HG02973 (cell line): ENCODE measurements at regions not wholly inside any gene's neighbourhood (a gene's known extent, or its start where the extent isn't known, plus 50 kb on each side); places are given as distances from the start of the nearest gene placed in this dataset.

ENCODE experiments used
- ATAC-seq: cut with Tn5 transposase; IDR thresholded peaks from one replicate; pipeline ENCODE4 v1.9.1; 2021; ENCODE audit warnings: moderate library complexity; ENCODE audit not compliant: unreplicated experiment

DNA sequence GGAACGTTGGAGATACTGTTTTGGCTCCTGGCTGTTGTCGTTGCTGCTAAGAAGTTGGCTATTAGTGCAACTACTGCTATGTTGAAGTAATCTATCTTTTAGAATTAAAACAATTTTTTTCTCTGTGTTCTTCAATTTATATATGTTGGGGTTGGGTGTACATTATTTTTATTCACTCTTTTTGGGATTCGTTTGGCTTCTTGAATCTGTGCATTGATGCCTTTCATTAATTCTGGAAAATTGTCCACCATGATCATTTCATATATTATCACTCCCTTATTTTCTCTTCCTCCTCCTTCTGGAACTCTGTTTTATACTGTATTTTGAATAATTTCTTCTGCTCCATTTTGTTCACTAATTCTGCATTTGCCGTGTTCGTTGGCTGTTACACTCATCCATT is 199.5 kb upstream of the PLET1 start:
- no peak for ATAC-seq

DNA sequence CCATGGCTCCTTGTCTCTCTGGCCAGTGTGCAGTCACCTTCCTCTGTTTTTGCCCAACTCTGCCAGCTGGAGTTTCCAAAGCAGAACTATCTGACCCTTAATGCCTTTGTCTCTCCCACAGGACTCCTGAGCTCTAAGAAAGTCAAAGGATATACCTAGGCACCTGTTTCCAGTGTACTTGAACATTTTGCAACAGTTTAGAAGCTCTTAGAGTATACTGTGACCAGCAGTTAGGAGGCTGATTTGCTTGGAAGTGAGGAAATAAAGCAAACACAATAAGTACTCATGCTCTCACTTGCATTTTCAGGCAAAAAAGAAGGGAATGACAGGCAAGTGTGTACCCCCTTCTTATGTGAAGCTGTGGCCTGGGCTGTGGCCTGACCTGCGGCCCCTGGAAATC is 204.3 kb upstream of the PLET1 start:
- ATAC-seq: no peak

DNA sequence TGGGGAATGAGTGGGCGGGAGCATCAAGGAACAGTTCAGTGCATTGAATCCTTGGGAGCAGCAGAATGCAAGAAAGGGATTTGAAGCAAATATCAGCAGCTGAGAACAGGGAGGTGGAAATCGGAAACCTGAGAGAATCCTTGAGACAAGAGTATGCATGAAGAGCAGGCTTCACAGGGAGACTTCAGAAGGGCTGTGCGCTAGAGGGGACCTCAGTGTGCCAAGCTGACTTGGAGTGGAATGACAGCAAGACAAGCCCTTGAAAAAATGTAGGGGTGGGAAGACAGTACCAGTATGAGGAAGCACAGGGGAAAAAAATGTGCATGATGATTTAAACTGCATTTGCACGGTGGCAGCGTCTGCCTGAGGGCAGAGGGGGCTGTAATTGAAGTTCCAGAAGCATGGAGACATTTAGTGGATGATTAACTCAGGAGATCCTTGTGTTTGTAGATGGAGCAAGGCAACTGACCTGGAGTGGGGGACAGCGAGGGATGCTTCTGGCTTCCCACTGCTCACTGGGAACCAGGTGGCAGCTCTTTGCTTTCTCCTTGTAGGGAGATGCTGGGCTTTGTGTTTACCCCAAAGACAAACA is 204.9 kb upstream of the PLET1 start:
- no peak for ATAC-seq

DNA sequence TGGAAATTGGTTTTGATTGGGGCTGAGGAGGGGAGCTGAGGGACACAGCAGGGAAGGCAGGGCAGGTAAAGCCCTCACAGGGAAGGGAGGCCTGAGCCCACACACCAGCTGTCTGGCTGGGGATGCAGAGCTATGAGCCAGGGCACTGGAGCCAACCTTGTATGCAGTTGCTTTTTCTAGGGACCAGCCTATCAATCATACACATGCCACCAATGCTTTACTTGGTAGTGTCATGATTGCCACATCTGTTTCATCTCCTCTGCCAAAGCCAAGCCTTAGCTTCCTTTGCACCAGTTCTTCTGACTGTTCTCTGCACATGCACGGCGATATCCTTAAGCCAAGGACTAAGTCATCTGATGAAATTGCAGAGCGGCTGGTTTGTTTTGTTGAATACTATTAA is 207.1 kb upstream of the PLET1 start:
- ATAC-seq: no peak

DNA sequence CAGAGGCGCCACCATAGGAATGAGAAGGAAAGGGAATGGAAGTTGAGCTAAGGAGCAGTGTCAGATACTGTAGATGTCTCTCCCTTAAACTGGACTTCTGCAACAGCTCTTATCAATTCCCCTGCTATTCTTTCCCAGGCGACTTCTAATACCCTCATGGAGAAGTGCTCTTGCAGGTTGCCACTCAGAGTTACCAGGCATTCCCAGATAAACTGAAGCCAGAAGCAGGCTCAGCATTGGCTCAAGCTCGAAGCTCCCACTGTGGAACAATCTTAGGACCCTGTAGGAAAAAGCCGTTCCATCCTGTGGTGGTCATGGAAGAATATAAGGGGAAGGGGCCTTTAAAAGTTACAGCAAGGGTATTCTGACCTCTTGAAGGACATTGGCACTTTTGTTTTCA is 208.7 kb upstream of the PLET1 start:
- no peak for ATAC-seq

DNA sequence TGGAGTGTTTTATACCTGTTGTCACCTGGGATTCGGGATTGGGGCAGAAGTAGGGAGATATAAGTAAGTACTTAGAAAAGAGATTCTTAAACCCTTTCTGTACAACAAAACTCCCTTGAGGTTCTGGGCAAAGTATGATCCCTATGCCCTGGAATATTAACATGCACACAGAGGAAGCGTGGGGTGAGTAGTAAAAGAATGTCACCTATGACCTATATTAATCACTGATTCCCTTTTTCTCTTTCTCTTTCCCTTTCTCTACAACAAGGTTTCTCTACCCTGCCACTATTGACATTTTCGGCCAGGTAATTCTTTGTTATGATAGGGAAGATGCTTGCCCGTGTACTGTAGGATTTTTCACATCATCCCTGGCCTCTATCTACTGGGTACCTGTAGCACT is 209.7 kb upstream of the PLET1 start:
- no peak for ATAC-seq

DNA sequence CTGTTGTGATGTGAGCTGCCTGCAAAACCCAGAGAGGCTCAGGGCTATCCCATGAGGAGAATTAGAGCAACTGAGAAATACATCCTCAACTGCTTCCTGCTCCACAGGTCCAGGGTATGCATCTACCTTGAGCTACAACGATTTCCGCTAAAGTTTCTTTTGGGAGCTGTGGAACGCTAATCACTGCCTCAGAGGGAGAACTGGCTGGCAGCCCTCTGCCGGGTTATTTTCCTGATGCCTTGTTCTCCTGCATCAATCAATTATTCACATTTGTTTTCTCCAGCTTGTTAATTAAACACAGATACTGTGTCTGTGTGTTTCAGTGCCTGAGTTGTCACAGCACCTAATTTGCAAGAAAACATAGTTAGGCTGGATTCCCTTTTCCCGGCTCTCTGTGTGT is 211.1 kb upstream of the PLET1 start:
- no peak for ATAC-seq

DNA sequence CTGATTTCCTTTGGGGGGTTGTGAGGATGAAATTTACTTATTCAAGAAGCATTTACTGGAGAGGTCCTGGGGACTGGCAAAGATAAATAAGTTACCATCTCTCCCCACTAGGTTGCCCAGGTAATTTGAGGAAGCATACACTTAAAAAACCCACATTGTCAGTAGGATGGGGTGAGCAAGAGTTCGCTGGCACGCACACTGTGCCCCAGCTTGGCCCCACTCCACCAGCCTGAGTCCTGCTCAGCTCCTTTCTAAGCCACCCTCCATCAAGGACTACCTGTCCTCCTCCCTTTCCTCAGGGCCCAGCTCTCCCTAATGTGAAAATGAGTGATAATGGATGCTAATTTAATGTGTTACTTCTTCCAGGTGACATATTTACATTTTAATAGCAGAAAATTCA is 216.5 kb upstream of the PLET1 start:
- ATAC-seq: no peak

DNA sequence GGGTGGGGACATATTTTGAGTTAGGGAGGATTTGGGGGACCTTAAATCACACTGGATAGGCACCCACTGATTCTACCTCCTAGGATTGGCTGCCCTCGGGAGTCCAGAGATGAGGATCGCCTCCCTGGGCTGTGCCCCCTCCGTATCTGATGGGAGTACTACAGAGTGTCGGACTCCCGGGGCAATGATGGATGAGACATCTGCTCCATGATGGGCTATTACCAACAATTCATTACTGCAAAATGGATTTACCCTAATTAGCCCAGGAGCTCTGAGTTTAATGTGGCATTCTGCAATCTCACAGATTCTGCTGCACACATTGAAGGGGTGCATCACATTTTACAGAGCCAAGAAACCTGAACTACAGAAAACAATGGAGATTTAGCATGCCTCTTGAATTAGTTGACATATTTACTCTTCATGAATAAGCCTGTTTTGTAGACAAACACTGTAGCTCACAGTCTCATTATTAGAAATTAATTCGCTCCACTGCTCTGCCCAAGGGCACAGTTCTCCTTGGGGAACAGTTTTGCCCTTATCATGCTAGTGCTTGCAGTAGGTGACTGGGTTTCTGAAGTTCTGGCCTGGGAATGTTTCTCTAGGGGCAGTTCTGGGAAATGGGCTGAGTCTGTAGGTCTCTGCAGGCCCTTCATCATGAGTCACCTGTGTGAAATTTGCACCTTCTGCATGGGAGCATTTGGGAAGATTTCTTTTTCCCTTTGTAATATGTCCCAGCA is 217.1 kb upstream of the PLET1 start:
- ATAC-seq: no peak

DNA sequence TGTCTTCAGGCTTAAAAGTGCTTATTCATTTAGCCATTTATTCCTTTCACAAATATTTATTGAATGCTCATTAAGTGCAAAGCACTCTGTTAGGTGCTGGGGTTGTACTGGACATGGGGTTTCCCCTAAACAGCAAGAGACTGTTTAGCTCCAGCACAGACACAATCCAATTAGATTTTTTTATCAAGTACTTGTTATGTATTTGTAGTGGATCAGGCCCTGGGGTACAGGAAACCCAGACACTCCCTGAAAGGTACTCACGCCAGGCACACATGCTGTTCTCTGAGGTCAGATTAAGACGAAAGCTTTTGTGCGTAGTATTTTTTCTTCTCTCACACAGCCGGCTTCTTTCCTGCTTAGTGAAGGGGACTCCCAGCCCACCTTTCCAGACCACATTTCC is 218.1 kb upstream of the PLET1 start:
- ATAC-seq: no peak

DNA sequence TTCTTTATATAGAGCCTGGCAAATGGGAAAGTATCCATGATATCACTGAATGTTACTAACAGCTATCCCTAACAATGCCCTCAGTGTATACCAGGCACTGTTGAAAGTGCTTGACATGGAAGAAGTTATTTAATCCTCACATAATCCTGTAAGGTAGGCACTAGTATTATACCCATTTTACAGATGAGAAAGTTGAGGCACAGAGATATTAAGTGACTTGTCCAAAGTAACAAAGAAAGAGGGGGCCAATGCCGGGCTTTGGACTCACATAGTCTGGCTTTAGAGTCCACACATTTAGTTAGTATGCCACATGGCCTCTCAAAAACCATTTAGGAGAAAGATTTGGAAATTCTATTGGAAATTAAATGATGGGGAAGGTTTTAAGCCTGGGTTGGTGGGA is 220.8 kb upstream of the PLET1 start:
- ATAC-seq: no peak

DNA sequence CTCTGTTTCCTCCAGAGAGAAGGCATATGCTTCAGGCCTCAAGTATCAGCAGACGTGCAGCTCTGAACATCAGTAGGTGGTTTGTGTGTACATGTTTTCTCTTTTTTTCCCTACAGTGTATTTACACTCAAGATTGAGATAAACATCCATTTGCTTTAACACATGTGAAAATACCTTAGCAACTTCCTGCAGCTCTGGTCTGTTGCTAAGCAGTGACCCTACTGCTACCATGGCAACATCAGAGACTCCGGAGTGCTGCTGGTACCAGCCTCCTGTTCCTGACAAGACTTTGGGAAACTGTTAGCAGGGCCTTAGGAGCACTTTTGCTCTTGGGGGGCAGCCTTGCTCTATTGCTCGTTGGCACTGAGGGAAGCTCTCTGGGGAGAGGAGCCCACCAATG is 221.2 kb upstream of the PLET1 start:
- no peak for ATAC-seq

DNA sequence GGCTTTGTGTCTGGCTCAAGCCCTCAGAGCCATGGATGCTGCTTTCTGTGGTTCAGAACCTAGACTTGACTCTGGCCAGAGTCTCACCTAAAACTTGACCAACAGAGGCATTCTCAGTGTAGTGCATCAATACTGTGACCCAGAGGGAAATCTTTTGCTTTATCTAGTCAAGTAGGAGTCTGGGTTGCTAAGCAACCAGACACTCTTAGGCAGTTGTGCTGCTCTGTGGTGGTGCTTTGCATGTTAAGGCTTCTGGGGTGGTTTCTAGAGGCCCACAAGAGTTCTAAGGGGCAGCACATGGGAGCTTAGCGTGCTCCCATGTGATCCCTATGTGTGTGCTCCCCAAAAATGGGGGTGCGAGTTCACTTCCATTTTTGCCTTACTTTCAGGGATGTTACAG is 224.6 kb upstream of the PLET1 start:
- no peak for ATAC-seq

DNA sequence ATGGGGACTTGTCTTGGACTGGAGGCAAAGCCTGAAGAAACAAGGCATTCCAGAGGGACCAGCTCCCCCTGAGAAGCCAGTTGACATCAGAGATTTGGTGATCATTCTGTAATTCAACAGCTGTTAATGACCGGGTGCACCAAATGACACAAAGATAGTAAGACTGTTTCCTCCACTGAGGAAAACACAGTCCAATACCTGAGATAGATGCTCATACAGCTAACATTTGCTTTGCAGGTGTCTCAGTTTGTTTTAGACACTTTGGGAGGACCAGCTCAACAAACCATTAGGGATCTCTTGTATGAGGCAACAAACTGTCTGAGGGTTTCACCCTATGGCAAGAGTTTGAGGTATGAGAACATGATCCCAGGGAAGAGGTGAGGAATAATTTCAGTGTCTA is 237.2 kb upstream of the PLET1 start:
- ATAC-seq: no peak

DNA sequence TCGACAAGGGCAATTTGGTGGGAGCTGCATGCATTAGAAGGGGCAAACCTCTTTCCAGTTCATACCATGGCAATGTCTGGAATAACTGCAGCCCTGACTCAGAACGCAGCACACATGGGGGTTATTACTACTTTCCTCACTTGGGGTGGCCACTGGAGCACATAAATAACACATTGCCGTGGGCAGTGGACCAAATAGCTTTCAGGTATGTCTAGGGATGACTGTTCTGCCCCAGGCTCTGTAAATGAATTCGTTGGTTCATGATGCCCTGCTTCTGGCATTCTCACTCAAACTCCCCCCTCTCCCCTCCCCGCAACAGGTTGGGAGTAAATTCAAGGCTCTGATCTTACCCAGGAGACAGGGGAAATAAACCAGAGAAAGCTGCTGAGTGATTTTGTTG is 238.0 kb upstream of the PLET1 start:
- no peak for ATAC-seq

DNA sequence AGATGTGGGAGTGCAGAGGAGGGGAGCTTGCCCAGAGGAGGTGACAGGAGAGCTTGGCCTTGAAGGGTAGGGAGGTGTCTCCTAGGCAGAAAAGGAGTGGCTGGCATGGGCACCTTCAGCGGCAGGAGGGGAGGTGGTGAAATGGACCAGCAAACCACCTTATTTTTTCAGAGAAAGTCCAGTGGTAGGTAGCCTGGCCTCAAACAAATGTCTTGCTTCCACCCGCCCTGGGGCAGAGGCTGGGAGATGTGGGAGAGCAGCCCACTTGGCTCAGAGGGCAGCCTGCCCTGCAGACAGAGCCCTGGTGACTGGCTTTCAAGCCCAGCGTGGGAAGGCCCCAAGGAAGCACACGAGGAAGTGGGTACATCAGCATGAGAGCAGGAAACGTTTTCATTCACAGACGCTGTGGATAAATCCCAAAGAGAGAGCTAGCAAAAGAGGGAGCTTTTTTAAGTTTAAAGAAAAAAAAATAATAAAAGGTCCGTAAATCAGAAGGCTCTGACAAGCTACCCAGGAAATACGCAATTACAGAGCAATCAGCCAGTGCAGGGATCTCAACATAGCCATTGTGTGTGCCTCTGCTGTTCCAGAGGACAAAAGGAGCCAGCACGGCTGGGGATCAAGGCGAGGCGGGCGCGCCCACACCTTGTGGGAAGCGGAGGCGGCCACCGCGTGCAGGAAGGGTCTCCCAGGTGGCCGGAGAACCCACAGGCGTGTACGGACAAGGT is 238.7 kb upstream of the PLET1 start:
- ATAC-seq: no peak

DNA sequence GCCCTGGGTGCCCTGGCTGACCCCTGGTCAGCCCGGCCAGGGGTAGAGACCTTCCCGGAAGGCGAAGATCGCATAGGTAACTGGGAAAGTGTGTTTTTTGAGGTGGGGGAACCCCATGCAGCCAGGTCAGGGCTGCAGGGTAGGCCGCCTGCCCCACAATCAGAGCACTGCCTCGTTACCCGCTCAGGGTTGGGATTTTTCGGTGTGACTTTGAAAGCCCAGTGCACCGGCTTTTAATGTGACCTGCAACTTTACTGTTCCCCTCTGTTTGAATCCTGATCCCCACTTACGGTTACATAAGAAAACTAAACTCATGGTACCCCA is 239.2 kb upstream of the PLET1 start:
- ATAC-seq: no peak

DNA sequence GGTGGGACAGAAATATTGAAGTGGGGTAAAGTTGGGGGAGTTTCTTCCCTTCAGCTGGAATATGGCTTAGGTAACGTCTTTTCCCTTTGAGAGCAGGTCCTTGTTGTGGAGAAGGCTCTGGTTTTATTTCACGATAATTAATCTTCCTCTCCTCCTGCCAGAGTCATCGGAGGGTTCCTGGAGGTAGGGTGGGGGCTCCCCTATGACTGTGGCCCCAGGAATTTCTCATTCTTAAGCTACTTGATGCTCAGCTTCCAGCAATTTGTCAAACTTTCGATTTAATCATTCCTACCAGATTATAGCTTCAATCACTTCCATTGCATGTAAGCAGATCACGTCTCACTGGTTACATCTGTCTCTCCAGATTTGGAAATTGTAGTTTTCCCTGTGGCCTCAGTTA is 242.8 kb upstream of the PLET1 start:
- ATAC-seq: no peak

DNA sequence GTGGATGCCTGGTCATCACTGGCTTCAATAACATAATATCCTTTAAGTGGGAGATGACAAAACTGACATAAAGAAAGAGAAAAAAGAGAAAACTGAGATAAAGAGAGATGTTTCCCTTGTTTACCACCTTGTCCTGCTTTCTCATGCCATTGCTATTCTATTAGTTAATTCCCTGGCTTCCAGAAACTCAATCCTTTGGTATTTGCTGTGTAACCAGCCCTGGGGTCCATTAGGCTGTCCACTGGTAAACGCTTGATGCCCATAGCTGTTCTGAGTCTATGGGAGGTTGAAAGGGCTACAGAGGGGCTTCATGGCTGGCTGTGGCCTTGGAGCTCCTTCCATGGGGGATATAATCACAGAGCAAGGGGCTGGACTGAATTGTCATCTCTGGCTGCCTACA is 243.4 kb upstream of the PLET1 start:
- no peak for ATAC-seq

DNA sequence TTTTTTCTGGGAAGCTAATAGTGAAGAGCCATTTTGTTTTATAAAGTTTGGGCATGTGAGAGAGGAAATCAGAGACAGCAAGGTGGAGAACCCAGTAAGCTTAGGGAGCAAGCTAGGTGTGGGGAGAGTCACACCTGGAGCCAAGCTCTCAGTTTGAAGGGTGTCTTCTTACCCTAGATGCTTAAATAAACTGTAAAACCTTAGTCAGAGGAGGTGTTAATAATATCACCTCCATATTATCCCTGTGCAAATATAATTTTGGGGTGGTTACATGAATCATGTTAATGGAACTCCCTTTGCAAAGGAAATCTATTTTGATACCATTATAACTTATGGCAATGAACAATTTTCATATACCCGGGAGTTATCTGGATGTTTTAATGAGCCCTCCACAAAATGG is 246.2 kb upstream of the PLET1 start:
- ATAC-seq: no peak

DNA sequence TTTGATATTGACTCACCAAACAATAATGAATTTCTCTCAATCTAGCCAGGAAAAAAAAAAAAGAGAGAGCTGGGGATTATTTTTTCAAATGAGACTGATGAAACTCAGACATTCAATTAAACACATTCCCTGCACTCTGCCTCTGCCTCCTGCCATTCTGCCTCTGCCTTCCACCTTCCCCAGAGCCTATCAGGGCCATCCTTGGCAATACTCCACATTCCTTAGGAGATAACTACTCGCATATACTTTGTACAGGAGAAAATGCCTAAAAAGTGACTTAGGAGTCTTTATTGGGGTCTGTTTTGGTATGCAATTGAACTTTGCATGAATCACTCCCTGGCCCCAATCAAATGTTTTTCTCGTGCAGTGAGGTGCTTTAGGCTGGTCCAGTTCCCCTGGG is 246.6 kb upstream of the PLET1 start:
- no peak for ATAC-seq

DNA sequence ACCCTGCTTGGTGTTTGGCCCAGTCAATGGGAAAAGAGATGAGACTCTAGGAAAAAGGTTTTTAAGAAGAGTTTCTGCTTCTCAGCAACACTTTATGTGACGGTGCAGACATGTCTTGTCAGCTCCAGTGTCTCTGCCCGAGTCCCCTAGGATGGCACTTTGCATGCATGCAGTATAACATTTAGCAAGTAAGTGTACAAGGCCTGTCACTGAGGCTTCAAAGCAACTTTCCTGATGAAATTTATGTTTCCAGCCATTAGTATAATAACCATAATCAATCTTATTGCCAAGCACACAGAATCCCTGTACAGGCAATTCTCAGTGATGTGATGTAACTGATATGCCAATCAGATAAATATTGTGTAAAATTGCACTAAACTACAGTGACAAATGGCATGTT is 248.1 kb upstream of the PLET1 start:
- no peak for ATAC-seq

DNA sequence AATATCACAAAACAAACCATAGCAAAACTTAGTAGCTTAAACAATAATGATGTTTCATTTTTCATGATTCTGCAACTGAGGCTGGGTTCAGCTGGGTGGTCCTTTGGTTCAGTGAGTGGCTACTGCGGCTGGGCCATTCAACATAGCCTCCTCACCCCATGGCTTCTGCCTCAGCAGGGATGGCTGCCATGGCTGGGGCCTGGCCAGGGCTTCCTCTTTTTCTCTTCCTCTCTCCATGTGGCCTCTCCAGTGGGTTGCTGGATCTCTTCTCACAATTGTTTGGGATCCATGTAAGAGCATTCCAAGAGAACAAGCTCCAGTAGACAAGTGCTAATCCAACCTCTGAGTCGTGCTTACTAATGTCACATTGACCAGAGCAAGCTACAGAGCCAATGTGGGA is 248.6 kb upstream of the PLET1 start:
- no peak for ATAC-seq
